PC-3 (cell line): ENCODE measurements at regions not wholly inside any gene's neighbourhood (a gene's known extent, or its start where the extent isn't known, plus 50 kb on each side); places are given as distances from the start of the nearest gene placed in this dataset.

Experiments used
- ATAC-seq: fragments of 200-7000 bp; cut with Tn5 transposase; 2 replicates; pipeline ENCODE4 v1.9.1; 2020; ENCODE audit warnings: mild to moderate bottlenecking, moderate library complexity
- BruUV-seq: library from RNA; stranded (reverse); fragments of 400-500 nt; replicated peaks from 2 replicates; lab custom pipeline; 2021; lab: Mats Ljungman, UMichigan
- CTCF ChIA-PET: fragments of 300-600 bp; sonication (Branson Sonifier 250); formaldehyde crosslinking; loops from one replicate; lab custom pipeline; 2022; ENCODE audit warnings: antibody characterized with exemption; lab: Charles Lee
- POLR2A ChIA-PET: fragments of 300-600 bp; sonication (Branson Sonifier 250); formaldehyde crosslinking; loops from one replicate; lab custom pipeline; 2022; ENCODE audit warnings: antibody characterized with exemption; ENCODE audit not compliant: unreplicated experiment; lab: Charles Lee
- DNase-seq: peaks from one replicate; pipeline ENCODE4 v3.0.0-alpha.2; 2015
- H2AFZ ChIP-seq: fragments of 300-600 bp; sonication (generic); 2 replicates; pipeline ENCODE4 v1.6.0; 2016; ENCODE audit warnings: antibody characterized with exemption, low read length
- H3F3A ChIP-seq: fragments of 300-600 bp; sonication (generic); one replicate; pipeline ENCODE4 v1.6.0; 2017; ENCODE audit warnings: antibody characterized with exemption, low read length, control low read depth, mild to moderate bottlenecking; ENCODE audit not compliant: unreplicated experiment
- H3K27ac ChIP-seq: fragments of 300-600 bp; sonication (generic); 2 replicates; pipeline ENCODE4 v1.5.1; 2016; ENCODE audit warnings: mild to moderate bottlenecking, low read length
- H3K27me3 ChIP-seq: fragments of 300-600 bp; sonication (generic); 2 replicates; pipeline ENCODE4 v1.6.1; 2016; ENCODE audit warnings: low read length, mixed read lengths
- H3K36me3 ChIP-seq: fragments of 300-600 bp; sonication (generic); 2 replicates; pipeline ENCODE4 v1.6.1; 2016; ENCODE audit warnings: low read depth, mixed run types, low read length, mixed read lengths
- H3K4me1 ChIP-seq: fragments of 300-600 bp; sonication (generic); 2 replicates; pipeline ENCODE4 v1.5.1; 2016; ENCODE audit warnings: low read length; ENCODE audit not compliant: insufficient read depth
- H3K4me2 ChIP-seq: fragments of 300-600 bp; sonication (generic); 2 replicates; pipeline ENCODE4 v1.6.0; 2016; ENCODE audit warnings: low read length
- H3K4me3 ChIP-seq: fragments of 300-600 bp; sonication (generic); 2 replicates; pipeline ENCODE4 v1.5.1; 2016; ENCODE audit warnings: mild to moderate bottlenecking, low read length, mixed read lengths
- H3K79me2 ChIP-seq: fragments of 300-600 bp; sonication (generic); 2 replicates; pipeline ENCODE4 v1.6.1; 2017; ENCODE audit warnings: low read length, mixed read lengths
- H3K9ac ChIP-seq: fragments of 300-600 bp; sonication (generic); 2 replicates; pipeline ENCODE4 v1.6.0; 2016; ENCODE audit warnings: mild to moderate bottlenecking, low read length
- H3K9me2 ChIP-seq: fragments of 300-600 bp; sonication (generic); replicated peaks from 2 replicates; pipeline ENCODE4 v1.6.1; 2016; ENCODE audit warnings: mixed run types, low read length, mixed read lengths
- H3K9me3 ChIP-seq: fragments of 300-600 bp; sonication (generic); 2 replicates; pipeline ENCODE4 v1.6.1; 2016; ENCODE audit warnings: low read length, mixed read lengths
- H4K20me1 ChIP-seq: fragments of 300-600 bp; sonication (generic); 2 replicates; pipeline ENCODE4 v1.6.1; 2016; ENCODE audit warnings: low read length, mixed read lengths
- EZH2 ChIP-seq: fragments of 300-600 bp; sonication (generic); IDR thresholded peaks from one replicate; pipeline ENCODE4 v1.6.1; 2017; ENCODE audit warnings: antibody characterized with exemption, mild to moderate bottlenecking, low read length; ENCODE audit not compliant: unreplicated experiment
- EZH2phosphoT487 ChIP-seq: fragments of 300-600 bp; sonication (generic); IDR thresholded peaks from 2 replicates; pipeline ENCODE4 v1.6.1; 2018; ENCODE audit warnings: mild to moderate bottlenecking, antibody characterized with exemption, low read length, borderline replicate concordance
- intact Hi-C: fragments of 100-400 bp; cut with micrococcal nuclease; formaldehyde crosslinking; loops from 2 replicates; pipeline ENCODE4 v1.9.0; 2023
- TF ChIP-seq, protein P1 (sequence below): fragments of 300-600 bp; sonication (generic); conservative IDR thresholded peaks from 2 replicates; pipeline ENCODE4 v1.5.1; 2017; ENCODE audit warnings: antibody characterized with exemption, low read depth, mild to moderate bottlenecking, low read length

- Histone ChIP-seq H3K4me2 (no peak overlapping the region), H3K9me3 (no peaks in the 10 kb centered on the region), H4K20me1 (no peaks in the 10 kb centered on the region), H3F3A (no peaks in the 10 kb centered on the region), H3K27ac (no peak overlapping the region), H3K4me1 (no peaks in the 10 kb centered on the region), H3K36me3 (no peaks in the 10 kb centered on the region), H3K9ac (no peak overlapping the region), H3K27me3 (no peaks in the 10 kb centered on the region), H2AFZ (no peak overlapping the region), H3K9me2 (no peaks in the 10 kb centered on the region), H3K79me2 (no peaks in the 10 kb centered on the region), H3K4me3 (no peak overlapping the region)
- ATAC-seq (no peak), DNase-seq (no peak)
- intact Hi-C loops, result no loop called here
- TF ChIP-seq EZH2 (no peak), EZH2phosphoT487 (no peak)
- TF ChIP-seq, protein P1, sequence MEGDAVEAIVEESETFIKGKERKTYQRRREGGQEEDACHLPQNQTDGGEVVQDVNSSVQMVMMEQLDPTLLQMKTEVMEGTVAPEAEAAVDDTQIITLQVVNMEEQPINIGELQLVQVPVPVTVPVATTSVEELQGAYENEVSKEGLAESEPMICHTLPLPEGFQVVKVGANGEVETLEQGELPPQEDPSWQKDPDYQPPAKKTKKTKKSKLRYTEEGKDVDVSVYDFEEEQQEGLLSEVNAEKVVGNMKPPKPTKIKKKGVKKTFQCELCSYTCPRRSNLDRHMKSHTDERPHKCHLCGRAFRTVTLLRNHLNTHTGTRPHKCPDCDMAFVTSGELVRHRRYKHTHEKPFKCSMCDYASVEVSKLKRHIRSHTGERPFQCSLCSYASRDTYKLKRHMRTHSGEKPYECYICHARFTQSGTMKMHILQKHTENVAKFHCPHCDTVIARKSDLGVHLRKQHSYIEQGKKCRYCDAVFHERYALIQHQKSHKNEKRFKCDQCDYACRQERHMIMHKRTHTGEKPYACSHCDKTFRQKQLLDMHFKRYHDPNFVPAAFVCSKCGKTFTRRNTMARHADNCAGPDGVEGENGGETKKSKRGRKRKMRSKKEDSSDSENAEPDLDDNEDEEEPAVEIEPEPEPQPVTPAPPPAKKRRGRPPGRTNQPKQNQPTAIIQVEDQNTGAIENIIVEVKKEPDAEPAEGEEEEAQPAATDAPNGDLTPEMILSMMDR, result no peak
- POLR2A ChIA-PET, result no interaction called here
- no TSS peak for BruUV-seq
- CTCF ChIA-PET, result no interaction called here
These were observed 144.0 kb upstream of the PALMD start for GRCh38 chr1:99501871-99502270.

- no peak for TF ChIP-seq EZH2
- no peak for TF ChIP-seq EZH2phosphoT487
- TF ChIP-seq, protein P1, result no peak
- H3K9me2 ChIP-seq, result no peaks in the 10 kb centered on the region
- ChIA-PET POLR2A (no interaction called here), CTCF (no interaction called here)
- H3K9ac ChIP-seq, result no peak overlapping the region
- no peaks in the 10 kb centered on the region for H3K4me1 ChIP-seq
- H3K27me3 ChIP-seq, result no peaks in the 10 kb centered on the region
- no peak overlapping the region for H2AFZ ChIP-seq
- H3F3A ChIP-seq, result no peaks in the 10 kb centered on the region
- DNase-seq, result no peak
- no peak overlapping the region for H3K4me2 ChIP-seq
- BruUV-seq, result no TSS peak
- ATAC-seq, result no peak
- no peak overlapping the region for H3K4me3 ChIP-seq
- H3K79me2 ChIP-seq, result no peaks in the 10 kb centered on the region
- intact Hi-C loops, result no loop called here
- no peaks in the 10 kb centered on the region for H3K36me3 ChIP-seq
- no peak overlapping the region for H3K27ac ChIP-seq
- H3K9me3 ChIP-seq, result no peaks in the 10 kb centered on the region
- no peaks in the 10 kb centered on the region for H4K20me1 ChIP-seq
These were observed 143.5 kb upstream of the PALMD start for GRCh38 chr1:99502400-99502799.

GRCh38 chr1:99503276-99503747 is 142.6 kb upstream of the PALMD start:
- ATAC-seq, result no peak
- CTCF ChIA-PET, result no interaction called here

More at GRCh38 chr1:99503276-99503747, 142.6 kb upstream of the PALMD start:
- Histone ChIP-seq H3K9ac (no peak overlapping the region), H3K27me3 (no peaks in the 10 kb centered on the region), H3K9me2 (no peaks in the 10 kb centered on the region), H3K4me2 (no peak overlapping the region), H3K4me3 (no peak overlapping the region), H3K36me3 (no peaks in the 10 kb centered on the region), H4K20me1 (no peaks in the 10 kb centered on the region), H3F3A (no peaks in the 10 kb centered on the region), H3K9me3 (no peaks in the 10 kb centered on the region), H3K4me1 (no peaks in the 10 kb centered on the region), H3K27ac (no peak overlapping the region), H2AFZ (0 out of 2 replicates have a peak overlapping the region, but pooled peaks have one; percentile 28), H3K79me2 (no peaks in the 10 kb centered on the region)
- intact Hi-C loops, result no loop called here
- no TSS peak for BruUV-seq
- POLR2A ChIA-PET, result no interaction called here
- TF ChIP-seq EZH2 (no peak), EZH2phosphoT487 (no peak)
- DNase-seq, result no peak
